RWPE1 (cell line): ENCODE measurements at regions not wholly inside any gene's neighbourhood (a gene's known extent, or its start where the extent isn't known, plus 50 kb on each side); places are given as distances from the start of the nearest gene placed in this dataset.

Experiments
- CTCF ChIA-PET: fragments of 350-600 bp; sonication (Branson Sonifier 250); formaldehyde crosslinking; extraction: SDS; loops from one replicate; lab custom pipeline; 2021; lab: Yijun Ruan, JAX
- POLR2A ChIA-PET: fragments of 400-600 bp; formaldehyde crosslinking; extraction: SDS; loops from one replicate; lab custom pipeline; 2020; ENCODE audit warnings: antibody characterized with exemption; ENCODE audit not compliant: low non-redundant PET; lab: Yijun Ruan, JAX
- DNase-seq: peaks from one replicate; pipeline ENCODE4 v3.0.0; 2012; ENCODE audit warnings: low spot score
- H3K27ac ChIP-seq: fragments of 450-650 bp; 2 replicates; pipeline ENCODE4 v1.5.1; 2017
- TF ChIP-seq, protein P1 (sequence below): fragments of 450-650 bp; conservative IDR thresholded peaks from 2 replicates; pipeline ENCODE4 v1.5.1; 2017; ENCODE audit warnings: low read depth, mild to moderate bottlenecking

DNA sequence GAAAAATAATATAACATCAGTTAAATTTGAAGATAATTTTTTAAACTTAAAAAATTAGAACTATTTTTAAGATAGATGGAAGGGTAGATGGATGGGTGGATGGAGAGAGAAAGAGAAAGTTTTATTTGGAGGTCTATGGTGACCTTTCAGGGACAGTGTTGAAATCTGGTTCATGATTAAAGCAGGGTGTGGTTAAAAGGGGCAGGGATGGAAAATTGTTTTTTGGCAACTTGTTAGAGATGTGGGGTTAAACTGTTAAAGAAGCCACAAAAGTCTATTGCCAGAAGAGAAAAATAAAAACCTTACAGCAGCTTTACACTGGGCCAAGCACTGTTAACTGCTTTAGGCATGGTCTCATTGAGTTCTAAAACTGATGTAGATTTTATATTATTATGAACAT lies 134.9 kb upstream of the GORAB start:
- DNase-seq, result no peak
- POLR2A ChIA-PET, result no interaction called here
- TF ChIP-seq, protein P1, sequence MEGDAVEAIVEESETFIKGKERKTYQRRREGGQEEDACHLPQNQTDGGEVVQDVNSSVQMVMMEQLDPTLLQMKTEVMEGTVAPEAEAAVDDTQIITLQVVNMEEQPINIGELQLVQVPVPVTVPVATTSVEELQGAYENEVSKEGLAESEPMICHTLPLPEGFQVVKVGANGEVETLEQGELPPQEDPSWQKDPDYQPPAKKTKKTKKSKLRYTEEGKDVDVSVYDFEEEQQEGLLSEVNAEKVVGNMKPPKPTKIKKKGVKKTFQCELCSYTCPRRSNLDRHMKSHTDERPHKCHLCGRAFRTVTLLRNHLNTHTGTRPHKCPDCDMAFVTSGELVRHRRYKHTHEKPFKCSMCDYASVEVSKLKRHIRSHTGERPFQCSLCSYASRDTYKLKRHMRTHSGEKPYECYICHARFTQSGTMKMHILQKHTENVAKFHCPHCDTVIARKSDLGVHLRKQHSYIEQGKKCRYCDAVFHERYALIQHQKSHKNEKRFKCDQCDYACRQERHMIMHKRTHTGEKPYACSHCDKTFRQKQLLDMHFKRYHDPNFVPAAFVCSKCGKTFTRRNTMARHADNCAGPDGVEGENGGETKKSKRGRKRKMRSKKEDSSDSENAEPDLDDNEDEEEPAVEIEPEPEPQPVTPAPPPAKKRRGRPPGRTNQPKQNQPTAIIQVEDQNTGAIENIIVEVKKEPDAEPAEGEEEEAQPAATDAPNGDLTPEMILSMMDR, result no peak
- H3K27ac ChIP-seq, result no peak overlapping the region
- CTCF ChIA-PET, result no interaction called here

DNA sequence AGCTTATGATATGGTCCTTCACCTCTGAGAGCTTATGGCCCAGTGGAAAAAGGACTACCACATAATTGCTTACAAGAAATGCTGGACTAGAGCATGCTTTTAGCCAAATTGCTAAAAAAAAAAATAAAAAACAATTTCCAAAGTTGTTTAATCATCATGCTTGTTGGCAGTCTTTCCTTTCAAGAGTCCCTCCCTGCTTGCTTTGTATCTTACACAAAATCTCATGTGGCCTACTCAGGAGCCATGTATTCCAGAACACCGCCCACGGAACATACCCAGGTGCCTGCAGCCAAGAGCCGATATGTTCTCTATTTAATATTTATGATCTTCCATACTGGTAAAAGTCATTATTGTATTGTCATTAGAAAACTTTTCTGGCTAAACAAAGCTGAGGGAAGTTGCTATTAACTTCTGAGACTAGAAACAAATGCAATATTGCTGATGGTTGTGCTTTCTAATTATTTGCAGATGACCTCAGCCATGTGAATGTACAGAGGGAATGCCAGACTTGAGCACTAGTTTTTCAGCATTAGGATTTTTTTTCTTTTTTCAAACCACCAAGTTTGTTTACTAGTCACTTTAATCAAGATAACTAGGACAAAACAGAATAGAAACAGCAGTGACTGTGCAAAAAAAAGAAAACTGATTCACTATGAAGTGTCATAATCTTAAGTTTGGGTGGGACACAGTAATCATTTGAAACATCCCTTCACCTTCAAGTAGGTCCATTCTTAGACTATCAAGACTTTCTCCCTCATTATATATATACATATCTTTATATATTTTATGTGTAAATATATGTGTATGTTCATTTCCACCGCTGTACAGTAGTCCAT lies 129.3 kb upstream of the GORAB start:
- ChIA-PET CTCF (no interaction called here), POLR2A (no interaction called here)
- TF ChIP-seq, protein P1, result no peak

DNA sequence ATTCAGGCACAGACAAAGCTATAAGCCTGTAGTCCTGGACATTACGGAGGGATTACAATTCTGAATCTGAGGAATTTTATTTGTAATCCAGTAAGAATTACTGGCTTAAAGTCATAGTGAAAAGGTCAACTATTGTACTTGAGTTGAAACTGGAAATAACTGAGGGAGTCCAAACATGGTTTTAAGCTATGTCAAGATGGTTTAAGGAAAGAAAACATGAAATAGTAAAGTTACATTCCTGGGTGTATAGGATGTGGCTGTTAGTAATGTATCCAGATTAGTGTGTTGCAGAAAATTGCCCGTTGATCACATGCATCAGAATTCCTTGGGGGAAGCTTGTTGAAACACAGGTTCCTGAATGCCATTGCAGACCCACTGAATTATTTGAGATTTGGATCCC lies 124.8 kb upstream of the GORAB start:
- CTCF ChIA-PET, result interaction anchor here (0.5 kb wide), 1 partner anchor 325 kb away, joined by 3 read pairs; no protein-coding TSS in a partner anchor
- POLR2A ChIA-PET, result no interaction called here

More for the DNA sequence above, 129.3 kb upstream of the GORAB start:
- no peak for DNase-seq
- no peak overlapping the region for H3K27ac ChIP-seq

DNA sequence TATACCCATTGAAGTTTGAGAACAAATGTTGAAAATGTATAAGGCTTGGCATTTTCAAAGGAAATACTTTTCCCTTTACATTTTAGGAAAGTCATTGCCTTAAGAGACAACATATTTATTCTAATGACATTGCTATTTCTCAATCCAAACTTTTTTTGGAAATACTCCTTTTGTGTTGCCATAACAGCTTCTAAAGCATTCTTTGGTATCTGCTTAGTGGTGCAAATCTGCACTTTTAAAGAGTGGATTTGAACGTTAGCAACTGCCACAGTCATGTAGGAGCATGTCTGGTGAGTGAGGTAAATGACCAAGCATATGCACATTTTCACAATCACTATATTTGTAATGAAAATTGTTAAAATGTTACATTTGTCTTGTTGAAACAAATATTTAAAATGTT lies 124.4 kb upstream of the GORAB start:
- TF ChIP-seq, protein P1, result no peak
- POLR2A ChIA-PET, result no interaction called here
- H3K27ac ChIP-seq, result no peak overlapping the region
- DNase-seq, result no peak
- CTCF ChIA-PET, result interaction anchor here (0.5 kb wide), 1 partner anchor 324 kb away, joined by 3 read pairs; no protein-coding TSS in a partner anchor

More for the DNA sequence above, 124.8 kb upstream of the GORAB start:
- TF ChIP-seq, protein P1, result no peak
- no peak overlapping the region for H3K27ac ChIP-seq
- DNase-seq, result no peak

DNA sequence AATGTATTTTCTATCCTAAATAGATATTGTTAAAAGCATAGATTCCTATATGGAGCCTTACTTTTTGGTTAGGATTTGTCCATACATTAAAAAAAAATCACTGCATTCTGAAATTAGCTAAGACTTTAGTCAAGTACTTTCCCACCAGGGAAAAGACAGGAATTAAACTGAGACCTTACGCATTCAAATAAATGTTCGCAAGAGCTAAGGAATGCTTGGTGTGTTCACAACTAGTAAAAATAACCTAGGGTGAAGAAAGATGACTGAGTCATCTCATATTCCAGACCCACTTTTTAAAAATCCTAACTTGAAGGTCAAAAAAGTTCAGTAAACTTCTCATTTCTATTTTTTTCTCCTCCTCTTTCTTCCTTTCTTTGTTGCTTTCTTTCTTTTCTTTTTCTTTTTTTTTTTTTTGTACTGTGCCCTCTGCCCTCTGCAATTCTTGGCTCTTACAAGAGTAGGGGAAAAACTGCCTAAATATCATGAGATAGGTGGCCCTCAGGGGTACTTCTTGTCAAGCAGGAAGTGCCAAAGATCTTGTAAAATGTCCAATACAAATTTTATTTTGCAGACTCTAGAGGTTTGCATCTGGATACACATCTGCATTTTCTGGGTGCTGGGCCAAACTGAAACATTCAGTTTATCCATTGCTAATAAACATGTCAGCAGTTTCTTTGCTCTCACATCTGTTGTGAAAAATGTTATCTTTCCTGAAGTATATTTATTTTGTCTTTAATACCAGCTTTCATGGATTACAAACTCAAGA lies 121.4 kb upstream of the GORAB start:
- H3K27ac ChIP-seq, result no peak overlapping the region
- ChIA-PET CTCF (interaction anchor here (0.6 kb wide), 1 partner anchor 55 kb away, joined by 3 read pairs; no protein-coding TSS in a partner anchor), POLR2A (no interaction called here)
- TF ChIP-seq, protein P1, result no peak
- no peak for DNase-seq

DNA sequence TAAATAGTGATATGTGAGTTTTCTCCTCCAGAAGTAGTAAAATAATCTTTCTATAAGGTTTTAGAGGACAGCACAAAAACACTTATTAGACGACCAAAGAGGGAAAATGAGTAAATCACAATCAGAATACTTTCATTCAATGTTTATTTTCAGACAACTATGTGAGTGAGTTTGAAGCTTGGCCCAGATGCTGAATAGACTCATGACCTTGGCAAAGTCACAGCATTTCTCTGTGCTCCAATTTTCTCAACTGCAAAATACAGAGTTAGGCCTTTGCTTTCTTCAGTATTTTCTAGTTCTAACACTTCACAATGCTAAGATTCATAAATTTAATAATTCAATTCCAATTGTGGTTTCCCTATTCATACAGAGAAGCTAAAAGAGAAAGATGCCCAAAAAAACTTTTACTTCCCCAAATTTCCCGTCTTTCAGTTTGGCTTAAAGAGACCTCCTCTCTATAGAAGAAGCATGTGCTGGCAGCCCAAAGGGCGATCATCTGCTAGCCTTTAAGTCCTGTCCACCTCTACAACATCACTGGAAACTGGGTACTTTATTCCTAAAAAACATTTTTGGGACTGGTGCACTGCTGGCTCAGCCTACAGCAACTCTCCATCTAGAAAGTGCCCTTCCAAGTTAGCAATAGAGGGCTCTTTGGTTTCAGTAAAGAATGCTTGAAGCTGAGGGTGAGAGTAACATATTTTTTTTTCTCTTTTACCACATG lies 116.8 kb upstream of the GORAB start:
- no peak overlapping the region for H3K27ac ChIP-seq
- ChIA-PET POLR2A (no interaction called here), CTCF (no interaction called here)
- DNase-seq, result no peak
- TF ChIP-seq, protein P1, result no peak
